ENCODE measurements at regions not wholly inside any gene's neighbourhood (a gene's known extent, or its start where the extent isn't known, plus 50 kb on each side); places are given as distances from the start of the nearest gene placed in this dataset.

DNA sequence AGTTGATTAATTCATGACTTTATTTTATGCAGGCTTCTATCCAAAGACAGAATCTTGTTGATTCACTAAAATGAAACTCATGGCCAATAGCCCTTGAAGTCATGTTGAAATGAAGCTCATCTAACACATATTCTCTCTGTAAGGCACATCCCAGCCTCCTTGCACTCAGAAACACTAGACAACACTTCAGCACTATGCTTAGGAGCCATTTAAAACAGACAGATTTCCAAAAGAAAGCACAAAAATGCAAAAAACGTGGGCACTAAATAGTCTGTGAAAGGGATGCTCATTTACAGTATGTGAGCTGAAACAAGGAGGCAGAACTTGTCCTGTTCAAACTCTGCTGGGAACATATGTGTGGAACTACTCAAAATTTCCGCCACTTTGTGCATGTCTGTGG is 124.4 kb downstream of the MYCN start:
- TF ChIP-seq SP1 (IDR thresholded peaks at IDR 0.05): no peak
- TF ChIP-seq RAD21 (IDR thresholded peaks at IDR 0.05): no peak
- TF ChIP-seq, protein P1, sequence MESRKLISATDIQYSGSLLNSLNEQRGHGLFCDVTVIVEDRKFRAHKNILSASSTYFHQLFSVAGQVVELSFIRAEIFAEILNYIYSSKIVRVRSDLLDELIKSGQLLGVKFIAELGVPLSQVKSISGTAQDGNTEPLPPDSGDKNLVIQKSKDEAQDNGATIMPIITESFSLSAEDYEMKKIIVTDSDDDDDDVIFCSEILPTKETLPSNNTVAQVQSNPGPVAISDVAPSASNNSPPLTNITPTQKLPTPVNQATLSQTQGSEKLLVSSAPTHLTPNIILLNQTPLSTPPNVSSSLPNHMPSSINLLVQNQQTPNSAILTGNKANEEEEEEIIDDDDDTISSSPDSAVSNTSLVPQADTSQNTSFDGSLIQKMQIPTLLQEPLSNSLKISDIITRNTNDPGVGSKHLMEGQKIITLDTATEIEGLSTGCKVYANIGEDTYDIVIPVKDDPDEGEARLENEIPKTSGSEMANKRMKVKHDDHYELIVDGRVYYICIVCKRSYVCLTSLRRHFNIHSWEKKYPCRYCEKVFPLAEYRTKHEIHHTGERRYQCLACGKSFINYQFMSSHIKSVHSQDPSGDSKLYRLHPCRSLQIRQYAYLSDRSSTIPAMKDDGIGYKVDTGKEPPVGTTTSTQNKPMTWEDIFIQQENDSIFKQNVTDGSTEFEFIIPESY (IDR thresholded peaks at IDR 0.05): no peak
- TF ChIP-seq HNF4A (conservative IDR thresholded peaks at IDR 0.05): no peak
- TF ChIP-seq GABPA (IDR thresholded peaks at IDR 0.05 in 1 of 2, conservative IDR thresholded peaks at IDR 0.05 in 1 of 2): no peak
- TF ChIP-seq, protein P2, sequence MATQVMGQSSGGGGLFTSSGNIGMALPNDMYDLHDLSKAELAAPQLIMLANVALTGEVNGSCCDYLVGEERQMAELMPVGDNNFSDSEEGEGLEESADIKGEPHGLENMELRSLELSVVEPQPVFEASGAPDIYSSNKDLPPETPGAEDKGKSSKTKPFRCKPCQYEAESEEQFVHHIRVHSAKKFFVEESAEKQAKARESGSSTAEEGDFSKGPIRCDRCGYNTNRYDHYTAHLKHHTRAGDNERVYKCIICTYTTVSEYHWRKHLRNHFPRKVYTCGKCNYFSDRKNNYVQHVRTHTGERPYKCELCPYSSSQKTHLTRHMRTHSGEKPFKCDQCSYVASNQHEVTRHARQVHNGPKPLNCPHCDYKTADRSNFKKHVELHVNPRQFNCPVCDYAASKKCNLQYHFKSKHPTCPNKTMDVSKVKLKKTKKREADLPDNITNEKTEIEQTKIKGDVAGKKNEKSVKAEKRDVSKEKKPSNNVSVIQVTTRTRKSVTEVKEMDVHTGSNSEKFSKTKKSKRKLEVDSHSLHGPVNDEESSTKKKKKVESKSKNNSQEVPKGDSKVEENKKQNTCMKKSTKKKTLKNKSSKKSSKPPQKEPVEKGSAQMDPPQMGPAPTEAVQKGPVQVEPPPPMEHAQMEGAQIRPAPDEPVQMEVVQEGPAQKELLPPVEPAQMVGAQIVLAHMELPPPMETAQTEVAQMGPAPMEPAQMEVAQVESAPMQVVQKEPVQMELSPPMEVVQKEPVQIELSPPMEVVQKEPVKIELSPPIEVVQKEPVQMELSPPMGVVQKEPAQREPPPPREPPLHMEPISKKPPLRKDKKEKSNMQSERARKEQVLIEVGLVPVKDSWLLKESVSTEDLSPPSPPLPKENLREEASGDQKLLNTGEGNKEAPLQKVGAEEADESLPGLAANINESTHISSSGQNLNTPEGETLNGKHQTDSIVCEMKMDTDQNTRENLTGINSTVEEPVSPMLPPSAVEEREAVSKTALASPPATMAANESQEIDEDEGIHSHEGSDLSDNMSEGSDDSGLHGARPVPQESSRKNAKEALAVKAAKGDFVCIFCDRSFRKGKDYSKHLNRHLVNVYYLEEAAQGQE (IDR thresholded peaks at IDR 0.05): no peak
- no peak for TF ChIP-seq RXRA (IDR thresholded peaks at IDR 0.05)
- TF ChIP-seq, protein P3, sequence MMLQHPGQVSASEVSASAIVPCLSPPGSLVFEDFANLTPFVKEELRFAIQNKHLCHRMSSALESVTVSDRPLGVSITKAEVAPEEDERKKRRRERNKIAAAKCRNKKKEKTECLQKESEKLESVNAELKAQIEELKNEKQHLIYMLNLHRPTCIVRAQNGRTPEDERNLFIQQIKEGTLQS (IDR thresholded peaks at IDR 0.05): no peak
- TF ChIP-seq FOXA1 (IDR thresholded peaks at IDR 0.05): no peak
- TF ChIP-seq, protein P4, sequence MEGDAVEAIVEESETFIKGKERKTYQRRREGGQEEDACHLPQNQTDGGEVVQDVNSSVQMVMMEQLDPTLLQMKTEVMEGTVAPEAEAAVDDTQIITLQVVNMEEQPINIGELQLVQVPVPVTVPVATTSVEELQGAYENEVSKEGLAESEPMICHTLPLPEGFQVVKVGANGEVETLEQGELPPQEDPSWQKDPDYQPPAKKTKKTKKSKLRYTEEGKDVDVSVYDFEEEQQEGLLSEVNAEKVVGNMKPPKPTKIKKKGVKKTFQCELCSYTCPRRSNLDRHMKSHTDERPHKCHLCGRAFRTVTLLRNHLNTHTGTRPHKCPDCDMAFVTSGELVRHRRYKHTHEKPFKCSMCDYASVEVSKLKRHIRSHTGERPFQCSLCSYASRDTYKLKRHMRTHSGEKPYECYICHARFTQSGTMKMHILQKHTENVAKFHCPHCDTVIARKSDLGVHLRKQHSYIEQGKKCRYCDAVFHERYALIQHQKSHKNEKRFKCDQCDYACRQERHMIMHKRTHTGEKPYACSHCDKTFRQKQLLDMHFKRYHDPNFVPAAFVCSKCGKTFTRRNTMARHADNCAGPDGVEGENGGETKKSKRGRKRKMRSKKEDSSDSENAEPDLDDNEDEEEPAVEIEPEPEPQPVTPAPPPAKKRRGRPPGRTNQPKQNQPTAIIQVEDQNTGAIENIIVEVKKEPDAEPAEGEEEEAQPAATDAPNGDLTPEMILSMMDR (IDR thresholded peaks at IDR 0.05; ENCODE audit: low read depth, low read length, missing input control): no peak
- no peak for TF ChIP-seq NR2F2 (IDR thresholded peaks at IDR 0.05)
- TF ChIP-seq FOXA2 (IDR thresholded peaks at IDR 0.05): no peak
- TF ChIP-seq, protein P5, sequence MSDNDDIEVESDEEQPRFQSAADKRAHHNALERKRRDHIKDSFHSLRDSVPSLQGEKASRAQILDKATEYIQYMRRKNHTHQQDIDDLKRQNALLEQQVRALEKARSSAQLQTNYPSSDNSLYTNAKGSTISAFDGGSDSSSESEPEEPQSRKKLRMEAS (IDR thresholded peaks at IDR 0.05): no peak
- no peak for TF ChIP-seq TAF1 (conservative IDR thresholded peaks at IDR 0.05)
- no peak for TF ChIP-seq JUND (IDR thresholded peaks at IDR 0.05)
- TF ChIP-seq HNF4G (IDR thresholded peaks at IDR 0.05): no peak
- no peak for TF ChIP-seq YY1 (IDR thresholded peaks at IDR 0.05)
- H3K27me3 ChIP-seq (ENCODE audit: control insufficient read depth in 4 of 4, insufficient read depth in 4 of 4, low read length in 3 of 4): no peaks in the 10 kb centered on the region
- H3K4me3 ChIP-seq (ENCODE audit: low read depth in 1 of 3, low read length in 3 of 3): no peak overlapping the region
- DNase-seq (ENCODE audit: low spot score): no peak
- no peak overlapping the region for H3K27ac ChIP-seq (ENCODE audit: low read depth in 1 of 2, low read length in 2 of 2)
- WGBS: 85% methylated on average over 2 of the region's 2 CpGs
- peaks cover 2 to 13% (median 4%) of the 10 kb centered on the region in 4 donors for H3K9me3 ChIP-seq (ENCODE audit: control insufficient read depth in 4 of 4, low read length in 3 of 4)
- no peaks in the 10 kb centered on the region for H3K36me3 ChIP-seq (ENCODE audit: control insufficient read depth in 4 of 4, insufficient read depth in 3 of 4, low read depth in 1 of 4, low read length in 3 of 4)
- no peaks in the 10 kb centered on the region for H3K4me1 ChIP-seq (ENCODE audit: control insufficient read depth in 4 of 4, insufficient read depth in 4 of 4, low read length in 3 of 4)
- no peak overlapping the region for H3K9ac ChIP-seq (ENCODE audit: low read depth in 1 of 2, low read length in 2 of 2)
